ENCODE measurements at regions not wholly inside any gene's neighbourhood (a gene's known extent, or its start where the extent isn't known, plus 50 kb on each side); places are given as distances from the start of the nearest gene placed in this dataset.
A peak's percentile ranks its signal among the peaks of the same experiment; 100 is the strongest.

DNA sequence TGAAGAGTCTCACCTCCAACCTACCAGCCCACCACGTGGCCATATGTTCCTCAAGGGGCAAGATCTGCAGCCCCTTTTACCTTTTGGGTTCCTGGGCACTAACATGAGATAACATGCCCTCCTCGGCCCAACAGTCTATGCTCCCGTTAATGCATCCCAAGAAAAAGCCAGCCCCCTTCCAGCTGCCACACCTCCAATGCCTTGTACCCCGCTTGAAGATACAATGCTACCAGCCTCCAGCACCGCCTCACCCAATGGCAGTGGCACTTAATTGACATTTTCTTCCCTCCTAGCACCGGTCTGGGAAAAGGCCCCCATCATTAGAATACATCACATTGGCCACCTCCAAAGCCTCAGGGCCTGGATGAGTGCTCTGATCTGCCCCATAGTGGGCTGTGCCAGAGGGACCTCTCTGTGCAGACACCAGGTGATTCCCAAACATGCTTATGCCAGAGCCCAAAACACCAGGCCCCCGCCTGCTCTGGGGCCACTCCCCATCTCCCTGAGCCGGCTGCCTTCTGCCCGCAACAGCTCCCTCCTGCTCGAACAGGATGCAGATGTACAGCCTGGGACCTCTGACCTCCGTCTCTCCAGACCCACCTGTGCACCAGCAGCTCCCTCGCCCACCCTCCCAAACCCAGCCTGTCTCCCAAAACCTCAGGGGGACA is 118.3 kb downstream of the NCOR2 start:
- Histone ChIP-seq H3K27ac (ENCODE audit: low read depth, low read length) (no peak overlapping the region), H3K9me3 (ENCODE audit: control insufficient read depth in 5 of 5, low read length in 5 of 5) (no peaks in the 10 kb centered on the region), H3K27me3 (ENCODE audit: control insufficient read depth in 5 of 5, insufficient read depth in 4 of 5, low read length in 5 of 5) (no peaks in the 10 kb centered on the region), H3K4me1 (ENCODE audit: control insufficient read depth in 5 of 5, insufficient read depth in 5 of 5, low read length in 5 of 5) (peaks cover 9 to 33% (median 24%) of the 10 kb centered on the region in 5 donors), H3K4me3 (ENCODE audit: low read depth in 1 of 5, low read length in 5 of 5) (no peak overlapping the region), H3K9ac (ENCODE audit: low read length in 5 of 5) (no peak overlapping the region), H3K36me3 (ENCODE audit: control insufficient read depth in 5 of 5, insufficient read depth in 5 of 5, low read length in 5 of 5) (peaks cover 0 to 63% (median 47%) of the 10 kb centered on the region in 5 donors)

DNA sequence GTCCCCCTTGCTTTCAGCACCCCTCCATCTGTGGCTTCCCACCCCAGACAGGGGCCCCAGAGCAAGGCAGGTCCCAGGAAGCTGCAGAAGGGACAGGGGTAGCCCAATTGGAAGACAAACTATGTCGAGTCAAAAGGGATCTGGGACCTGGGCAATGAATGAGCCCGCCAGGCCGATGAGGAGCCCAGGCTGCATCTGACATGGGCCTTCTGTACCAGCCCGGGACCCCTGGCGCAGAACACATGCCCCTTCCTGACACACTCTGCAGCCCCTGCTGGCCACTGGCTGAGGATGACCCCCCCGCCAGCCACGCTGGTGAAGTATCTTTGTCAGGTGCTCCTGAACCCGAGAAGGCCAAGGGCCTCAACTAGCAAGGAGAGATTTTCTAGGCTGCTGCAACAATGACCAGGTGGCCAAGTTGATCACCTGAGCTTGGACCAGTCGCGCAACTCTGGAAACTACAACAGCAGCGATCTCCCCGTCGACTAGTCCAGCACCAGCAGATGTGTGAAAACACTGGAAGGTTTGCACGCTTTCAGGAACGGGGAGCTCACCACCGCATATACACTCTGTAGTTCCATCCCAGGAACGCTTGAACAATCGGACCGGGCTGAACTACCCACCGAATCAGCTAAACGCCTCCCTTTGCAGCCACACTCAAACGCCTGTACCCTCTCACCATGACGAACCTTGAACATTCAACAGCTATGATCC is 119.0 kb downstream of the NCOR2 start:
- H3K27ac ChIP-seq (ENCODE audit: low read depth, low read length), result no peak overlapping the region
- H3K9me3 ChIP-seq (ENCODE audit: control insufficient read depth in 5 of 5, low read length in 5 of 5), result no peaks in the 10 kb centered on the region
- H3K4me3 ChIP-seq (ENCODE audit: low read depth in 1 of 5, low read length in 5 of 5), result no peak overlapping the region
- peaks cover 5 to 28% (median 17%) of the 10 kb centered on the region in 5 donors for H3K4me1 ChIP-seq (ENCODE audit: control insufficient read depth in 5 of 5, insufficient read depth in 5 of 5, low read length in 5 of 5)
- H3K36me3 ChIP-seq (ENCODE audit: control insufficient read depth in 5 of 5, insufficient read depth in 5 of 5, low read length in 5 of 5), result peaks cover 0 to 68% (median 52%) of the 10 kb centered on the region in 5 donors
- no peaks in the 10 kb centered on the region for H3K27me3 ChIP-seq (ENCODE audit: control insufficient read depth in 5 of 5, insufficient read depth in 4 of 5, low read length in 5 of 5)
- H3K9ac ChIP-seq (ENCODE audit: low read length in 5 of 5), result no peak overlapping the region

DNA sequence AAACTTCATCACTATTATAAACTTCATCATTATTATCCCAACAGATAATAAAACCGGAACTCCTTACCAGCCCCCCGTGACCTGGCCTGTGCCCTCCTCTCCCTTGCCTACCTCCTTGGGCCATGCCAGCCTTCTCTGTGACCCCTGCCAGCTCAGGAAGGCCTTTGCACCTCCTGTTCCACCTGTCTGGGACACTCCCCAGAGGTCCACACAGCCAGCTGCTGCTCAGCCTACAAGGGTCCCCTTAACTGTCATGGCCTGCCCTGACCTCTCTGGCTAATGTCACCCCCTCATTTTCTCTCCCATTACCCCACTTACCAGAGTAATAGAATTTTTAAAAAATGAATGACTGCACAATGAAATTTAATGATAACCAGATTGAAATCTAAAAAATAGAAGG is 121.0 kb downstream of the NCOR2 start:
- H3K27ac ChIP-seq (ENCODE audit: low read depth, low read length), result no peak overlapping the region
- H3K9ac ChIP-seq (ENCODE audit: low read length in 5 of 5), result no peak overlapping the region
- H3K4me3 ChIP-seq (ENCODE audit: low read depth in 1 of 5, low read length in 5 of 5), result no peak overlapping the region
- peaks cover 0 to 85% (median 69%) of the 10 kb centered on the region in 5 donors for H3K36me3 ChIP-seq (ENCODE audit: control insufficient read depth in 5 of 5, insufficient read depth in 5 of 5, low read length in 5 of 5)
- H3K27me3 ChIP-seq (ENCODE audit: control insufficient read depth in 5 of 5, insufficient read depth in 4 of 5, low read length in 5 of 5), result no peaks in the 10 kb centered on the region
- H3K4me1 ChIP-seq (ENCODE audit: control insufficient read depth in 5 of 5, insufficient read depth in 5 of 5, low read length in 5 of 5), result peaks cover 0 to 18% (median 0%) of the 10 kb centered on the region in 5 donors
- no peaks in the 10 kb centered on the region for H3K9me3 ChIP-seq (ENCODE audit: control insufficient read depth in 5 of 5, low read length in 5 of 5)

DNA sequence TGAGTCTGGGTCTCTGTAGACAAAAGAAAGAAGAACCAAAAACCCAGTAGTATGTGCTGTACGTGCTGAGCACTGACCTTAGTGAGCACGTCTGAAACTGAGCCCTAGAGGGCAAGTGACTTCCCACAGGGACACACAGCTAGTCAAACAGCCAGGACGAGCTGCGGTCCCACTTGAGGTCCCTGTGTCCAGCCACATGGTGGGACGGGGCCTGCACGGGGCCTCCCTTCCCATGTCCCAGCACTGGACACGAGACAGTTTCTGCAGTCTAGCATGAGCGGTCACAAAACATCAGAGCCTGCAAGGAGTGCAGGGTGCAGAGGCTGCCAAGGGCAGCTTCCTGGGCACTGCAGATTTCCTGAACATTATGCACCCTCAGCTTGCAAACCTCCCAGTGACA is 121.6 kb downstream of the NCOR2 start:
- no peak overlapping the region for H3K27ac ChIP-seq (ENCODE audit: low read depth, low read length)
- no peak overlapping the region for H3K4me3 ChIP-seq (ENCODE audit: low read depth in 1 of 5, low read length in 5 of 5)
- peaks cover 0 to 22% (median 0%) of the 10 kb centered on the region in 5 donors for H3K4me1 ChIP-seq (ENCODE audit: control insufficient read depth in 5 of 5, insufficient read depth in 5 of 5, low read length in 5 of 5)
- H3K27me3 ChIP-seq (ENCODE audit: control insufficient read depth in 5 of 5, insufficient read depth in 4 of 5, low read length in 5 of 5), result no peaks in the 10 kb centered on the region
- H3K9me3 ChIP-seq (ENCODE audit: control insufficient read depth in 5 of 5, low read length in 5 of 5), result no peaks in the 10 kb centered on the region
- H3K36me3 ChIP-seq (ENCODE audit: control insufficient read depth in 5 of 5, insufficient read depth in 5 of 5, low read length in 5 of 5), result peaks cover 0 to 86% (median 64%) of the 10 kb centered on the region in 5 donors
- H3K9ac ChIP-seq (ENCODE audit: low read length in 5 of 5), result no peak overlapping the region

DNA sequence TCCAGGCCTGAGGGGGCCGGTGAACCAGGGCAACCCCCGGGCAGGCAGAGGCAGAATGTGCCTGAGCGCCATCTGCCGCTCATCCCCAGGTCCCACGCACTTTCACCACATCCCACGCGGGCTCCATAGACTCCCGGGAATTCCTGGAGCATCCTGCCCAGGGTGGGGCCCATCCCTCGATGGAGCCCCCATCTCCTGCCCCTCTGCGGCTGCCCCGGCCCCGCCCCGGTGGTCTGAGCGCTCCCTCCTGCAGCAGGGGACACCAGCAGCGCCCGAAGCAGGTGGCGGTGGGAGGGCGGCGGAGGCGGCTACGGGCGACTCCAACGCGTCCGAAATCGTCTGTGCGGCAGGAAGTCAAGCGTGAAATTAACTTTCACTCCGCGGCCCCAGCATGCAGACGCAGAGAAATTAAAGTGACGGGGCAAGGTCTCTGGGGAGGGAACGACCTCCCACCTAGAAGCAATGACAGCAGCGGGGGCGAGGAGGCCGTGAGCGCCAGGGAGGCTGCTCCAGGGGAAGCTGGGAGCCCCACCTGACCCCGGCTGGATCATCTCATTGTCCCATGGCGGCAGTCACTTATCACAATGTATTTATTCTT is 122.2 kb downstream of the NCOR2 start:
- no peak overlapping the region for H3K4me3 ChIP-seq (ENCODE audit: low read depth in 1 of 5, low read length in 5 of 5)
- peaks cover 0 to 81% (median 61%) of the 10 kb centered on the region in 5 donors for H3K36me3 ChIP-seq (ENCODE audit: control insufficient read depth in 5 of 5, insufficient read depth in 5 of 5, low read length in 5 of 5)
- H3K9me3 ChIP-seq (ENCODE audit: control insufficient read depth in 5 of 5, low read length in 5 of 5), result no peaks in the 10 kb centered on the region
- no peaks in the 10 kb centered on the region for H3K27me3 ChIP-seq (ENCODE audit: control insufficient read depth in 5 of 5, insufficient read depth in 4 of 5, low read length in 5 of 5)
- peaks cover 0 to 25% (median 0%) of the 10 kb centered on the region in 5 donors for H3K4me1 ChIP-seq (ENCODE audit: control insufficient read depth in 5 of 5, insufficient read depth in 5 of 5, low read length in 5 of 5)
- H3K27ac ChIP-seq (ENCODE audit: low read depth, low read length), result no peak overlapping the region
- H3K9ac ChIP-seq (ENCODE audit: low read length in 5 of 5), result no peak overlapping the region

DNA sequence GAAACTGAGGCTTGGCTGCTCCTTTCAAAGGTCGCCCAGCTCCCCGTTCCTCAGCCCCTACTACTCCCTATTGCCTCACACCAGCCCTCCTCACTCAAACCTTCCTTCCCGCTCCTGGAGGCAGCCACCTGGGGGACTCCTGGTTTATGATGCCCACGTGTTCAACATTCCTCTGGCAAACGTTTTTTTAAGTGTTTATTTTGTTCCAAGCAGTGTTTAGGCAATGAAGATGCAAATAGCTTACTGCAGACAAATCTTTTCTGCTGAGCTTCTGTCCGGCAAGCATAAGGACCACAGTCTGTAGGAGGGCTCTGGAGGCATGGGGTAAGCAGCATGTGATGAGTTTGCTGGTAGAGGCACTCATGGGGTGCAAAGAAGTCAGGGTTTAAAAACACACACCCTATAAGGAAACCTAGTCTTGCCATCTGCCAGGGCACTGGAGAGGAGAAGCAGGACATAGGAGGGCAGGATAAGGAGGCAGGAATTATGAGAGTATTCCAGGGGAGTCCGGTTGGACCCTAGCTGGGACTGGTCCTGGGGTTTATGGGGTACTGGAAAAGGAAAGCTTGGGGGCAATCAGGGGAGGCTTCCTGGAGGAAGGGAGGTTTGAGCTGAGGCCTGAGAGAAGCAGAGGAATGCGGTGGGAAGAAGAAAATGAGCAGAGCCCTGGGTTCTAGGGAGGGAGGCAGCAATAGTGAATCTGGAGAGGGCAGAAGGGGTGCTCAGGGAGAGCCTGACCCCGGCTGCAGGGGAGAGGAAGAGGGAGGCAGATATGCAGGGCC is 123.3 kb downstream of the NCOR2 start:
- H3K4me3 ChIP-seq (ENCODE audit: low read depth in 1 of 5, low read length in 5 of 5), result no peak overlapping the region
- peaks cover 0 to 70% (median 51%) of the 10 kb centered on the region in 5 donors for H3K36me3 ChIP-seq (ENCODE audit: control insufficient read depth in 5 of 5, insufficient read depth in 5 of 5, low read length in 5 of 5)
- no peaks in the 10 kb centered on the region for H3K27me3 ChIP-seq (ENCODE audit: control insufficient read depth in 5 of 5, insufficient read depth in 4 of 5, low read length in 5 of 5)
- peaks cover 0 to 30% (median 0%) of the 10 kb centered on the region in 5 donors for H3K4me1 ChIP-seq (ENCODE audit: control insufficient read depth in 5 of 5, insufficient read depth in 5 of 5, low read length in 5 of 5)
- no peaks in the 10 kb centered on the region for H3K9me3 ChIP-seq (ENCODE audit: control insufficient read depth in 5 of 5, low read length in 5 of 5)
- no peak overlapping the region for H3K27ac ChIP-seq (ENCODE audit: low read depth, low read length)
- H3K9ac ChIP-seq (ENCODE audit: low read length in 5 of 5), result no peak overlapping the region

DNA sequence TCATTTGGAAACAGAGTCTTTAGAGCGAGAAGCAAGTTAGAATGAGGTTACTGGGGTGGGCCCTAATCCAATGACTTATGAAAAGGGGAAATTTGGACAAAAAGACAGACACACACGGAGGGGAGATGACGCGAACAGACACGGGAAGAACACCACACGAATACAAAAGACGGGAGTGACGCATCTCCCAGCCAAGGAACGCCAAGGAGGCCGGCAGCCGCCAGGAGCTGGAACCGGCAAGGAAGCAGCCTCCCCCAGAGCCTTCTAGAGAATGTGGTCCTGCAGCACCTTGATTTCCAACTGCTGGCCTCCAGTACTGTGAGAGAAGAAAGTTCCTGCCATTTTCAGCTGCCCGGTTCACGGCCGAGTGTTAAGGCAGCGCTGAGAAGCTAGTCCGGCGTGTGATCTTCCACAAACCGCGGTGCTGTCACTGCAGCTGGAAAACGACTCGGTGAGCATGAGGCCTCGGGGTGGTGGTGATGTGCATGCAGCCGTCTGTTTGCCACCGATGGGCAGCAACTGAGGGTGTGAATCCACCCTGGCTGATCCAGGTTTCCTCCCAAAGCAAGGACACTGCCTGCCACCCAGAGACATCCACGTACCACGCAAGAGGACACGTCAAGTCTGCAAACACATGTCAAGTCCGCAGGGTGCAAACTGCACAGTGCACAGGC is 124.5 kb downstream of the NCOR2 start:
- H3K36me3 ChIP-seq (ENCODE audit: control insufficient read depth in 5 of 5, insufficient read depth in 5 of 5, low read length in 5 of 5), result peaks cover 0 to 63% (median 41%) of the 10 kb centered on the region in 5 donors

DNA sequence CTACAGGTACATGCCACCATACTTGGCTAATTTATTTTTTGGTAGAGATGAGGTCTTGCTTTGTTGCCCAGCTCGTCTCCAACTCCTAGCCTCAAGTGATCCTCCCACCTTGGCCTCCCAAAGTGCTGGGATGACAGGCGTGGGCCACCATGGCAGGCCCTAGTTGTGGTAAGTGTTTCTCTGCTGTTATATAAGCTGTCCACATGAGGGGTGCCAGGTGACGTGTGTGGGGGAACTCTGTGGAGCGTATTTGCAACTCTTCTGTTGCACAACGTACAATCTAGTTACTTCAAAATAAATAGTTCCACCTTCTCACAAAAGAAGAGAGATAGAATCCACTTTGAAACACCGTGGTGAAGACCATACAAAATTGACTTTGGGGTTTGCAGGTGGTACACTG is 125.1 kb downstream of the NCOR2 start:
- no peaks in the 10 kb centered on the region for H3K27me3 ChIP-seq (ENCODE audit: control insufficient read depth in 5 of 5, insufficient read depth in 4 of 5, low read length in 5 of 5)
- no peak overlapping the region for H3K4me3 ChIP-seq (ENCODE audit: low read depth in 1 of 5, low read length in 5 of 5)
- peaks cover 0 to 31% (median 0%) of the 10 kb centered on the region in 5 donors for H3K4me1 ChIP-seq (ENCODE audit: control insufficient read depth in 5 of 5, insufficient read depth in 5 of 5, low read length in 5 of 5)
- peaks cover 0 to 65% (median 44%) of the 10 kb centered on the region in 5 donors for H3K36me3 ChIP-seq (ENCODE audit: control insufficient read depth in 5 of 5, insufficient read depth in 5 of 5, low read length in 5 of 5)
- no peak overlapping the region for H3K27ac ChIP-seq (ENCODE audit: low read depth, low read length)
- H3K9ac ChIP-seq (ENCODE audit: low read length in 5 of 5), result no peak overlapping the region
- H3K9me3 ChIP-seq (ENCODE audit: control insufficient read depth in 5 of 5, low read length in 5 of 5), result no peaks in the 10 kb centered on the region

More for the DNA sequence above, 124.5 kb downstream of the NCOR2 start:
- Histone ChIP-seq H3K4me1 (ENCODE audit: control insufficient read depth in 5 of 5, insufficient read depth in 5 of 5, low read length in 5 of 5) (peaks cover 0 to 30% (median 0%) of the 10 kb centered on the region in 5 donors), H3K27ac (ENCODE audit: low read depth, low read length) (no peak overlapping the region), H3K27me3 (ENCODE audit: control insufficient read depth in 5 of 5, insufficient read depth in 4 of 5, low read length in 5 of 5) (no peaks in the 10 kb centered on the region), H3K9me3 (ENCODE audit: control insufficient read depth in 5 of 5, low read length in 5 of 5) (no peaks in the 10 kb centered on the region), H3K9ac (ENCODE audit: low read length in 5 of 5) (no peak overlapping the region), H3K4me3 (ENCODE audit: low read depth in 1 of 5, low read length in 5 of 5) (no peak overlapping the region)

DNA sequence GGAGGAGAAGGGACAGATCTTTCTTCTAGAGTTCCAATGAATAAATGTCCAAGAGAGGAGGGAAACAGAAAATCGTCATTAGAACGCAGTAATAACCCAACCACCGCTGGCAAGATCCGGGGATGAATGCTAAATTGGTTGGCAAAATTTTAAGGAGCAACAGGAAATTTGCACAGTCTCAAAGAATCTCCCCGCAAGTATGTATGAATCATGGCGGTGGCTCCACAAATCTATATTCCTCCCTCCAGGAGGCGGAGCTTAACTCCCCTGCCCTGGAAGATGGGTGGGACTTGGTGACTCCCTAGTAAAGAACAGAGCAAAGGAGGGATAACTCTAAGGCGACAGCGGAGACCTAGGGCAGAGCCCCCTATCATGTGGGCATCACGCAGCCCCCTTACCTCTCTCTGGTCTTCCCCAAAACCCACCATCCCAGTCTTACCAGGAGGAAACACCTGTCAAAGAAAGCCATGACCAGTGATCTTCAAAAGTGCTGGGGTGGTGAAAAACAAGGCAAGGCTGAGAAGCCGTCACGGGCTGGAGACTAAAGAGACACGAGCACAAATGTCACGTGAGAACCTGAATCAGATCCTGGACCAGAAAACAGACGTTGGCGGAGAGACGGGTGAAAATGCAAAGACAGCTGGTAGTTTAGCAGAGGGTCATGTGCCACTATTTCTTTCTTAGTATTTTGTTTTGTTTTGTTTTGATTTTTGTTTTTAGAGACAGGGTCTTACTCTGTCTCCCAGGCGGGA is 125.8 kb downstream of the NCOR2 start:
- H3K27me3 ChIP-seq (ENCODE audit: control insufficient read depth in 5 of 5, insufficient read depth in 4 of 5, low read length in 5 of 5), result no peaks in the 10 kb centered on the region
- no peaks in the 10 kb centered on the region for H3K9me3 ChIP-seq (ENCODE audit: control insufficient read depth in 5 of 5, low read length in 5 of 5)
- H3K36me3 ChIP-seq (ENCODE audit: control insufficient read depth in 5 of 5, insufficient read depth in 5 of 5, low read length in 5 of 5), result peaks cover 0 to 66% (median 46%) of the 10 kb centered on the region in 5 donors
- peaks cover 0 to 34% (median 0%) of the 10 kb centered on the region in 5 donors for H3K4me1 ChIP-seq (ENCODE audit: control insufficient read depth in 5 of 5, insufficient read depth in 5 of 5, low read length in 5 of 5)
- no peak overlapping the region for H3K4me3 ChIP-seq (ENCODE audit: low read depth in 1 of 5, low read length in 5 of 5)
- no peak overlapping the region for H3K9ac ChIP-seq (ENCODE audit: low read length in 5 of 5)
- H3K27ac ChIP-seq (ENCODE audit: low read depth, low read length), result peak overlapping the region; percentile 50
